Testis (tissue), 2 donors: ENCODE measurements at regions not wholly inside any gene's neighbourhood (a gene's known extent, or its start where the extent isn't known, plus 50 kb on each side); places are given as distances from the start of the nearest gene placed in this dataset.
"Not testable (repeated sequence)": the region's sequence is repeated elsewhere in the genome, so short reads cannot be mapped to it uniquely, and the experiment has no call there.

ENCODE experiments used
- DNase-seq: peaks from one replicate; pipeline ENCODE4 v3.0.0-alpha.2; 2019
- H3K27ac ChIP-seq, 2 donors: fragments of 200-600 bp; sonication (generic); one replicate each; pipeline ENCODE4 v1.5.1; 2019
- H3K27me3 ChIP-seq: fragments of 200-600 bp; sonication (generic); one replicate; pipeline ENCODE4 v1.5.1; 2019
- H3K36me3 ChIP-seq: fragments of 200-600 bp; sonication (generic); one replicate; pipeline ENCODE4 v1.5.1; 2017; ENCODE audit warnings: low read depth; ENCODE audit errors: missing control alignments
- H3K4me1 ChIP-seq: fragments of 200-600 bp; sonication (generic); one replicate; pipeline ENCODE4 v1.5.1; 2019
- H3K4me3 ChIP-seq, 2 donors: fragments of 200-600 bp; sonication (generic); one replicate each; pipeline ENCODE4 v1.5.1; 2017 to 2019
- H3K9me3 ChIP-seq: fragments of 200-600 bp; sonication (generic); one replicate; pipeline ENCODE4 v1.5.1; 2017
- POLR2A ChIP-seq: fragments of 450-650 bp; IDR thresholded peaks from one replicate; pipeline ENCODE4 v1.6.1; 2017; ENCODE audit warnings: antibody characterized with exemption, mild to moderate bottlenecking, moderate library complexity
- WGBS, 2 donors: methylation state at CpG; one replicate each; pipeline ENCODE4 v1.1.5; 2018; 5-methylcytosine and 5-hydroxymethylcytosine counted together
- intact Hi-C: fragments of 100-400 bp; cut with DNase I; formaldehyde crosslinking; loops from one replicate; pipeline ENCODE4 v1.15.1; 2023; ENCODE audit warnings: low total_unique reads
- TF ChIP-seq, protein P1 (sequence below), 3 experiments: fragments of 450-650 bp in 2 of 3; fragments of 200-600 bp in 1 of 3; sonication (generic) in 1 of 3; IDR thresholded peaks; one replicate each; pipeline ENCODE4 v1.5.1; 2016 to 2019; ENCODE audit warnings: antibody characterized with exemption in 3 of 3, mild to moderate bottlenecking in 2 of 3, moderate library complexity in 1 of 3

DNA sequence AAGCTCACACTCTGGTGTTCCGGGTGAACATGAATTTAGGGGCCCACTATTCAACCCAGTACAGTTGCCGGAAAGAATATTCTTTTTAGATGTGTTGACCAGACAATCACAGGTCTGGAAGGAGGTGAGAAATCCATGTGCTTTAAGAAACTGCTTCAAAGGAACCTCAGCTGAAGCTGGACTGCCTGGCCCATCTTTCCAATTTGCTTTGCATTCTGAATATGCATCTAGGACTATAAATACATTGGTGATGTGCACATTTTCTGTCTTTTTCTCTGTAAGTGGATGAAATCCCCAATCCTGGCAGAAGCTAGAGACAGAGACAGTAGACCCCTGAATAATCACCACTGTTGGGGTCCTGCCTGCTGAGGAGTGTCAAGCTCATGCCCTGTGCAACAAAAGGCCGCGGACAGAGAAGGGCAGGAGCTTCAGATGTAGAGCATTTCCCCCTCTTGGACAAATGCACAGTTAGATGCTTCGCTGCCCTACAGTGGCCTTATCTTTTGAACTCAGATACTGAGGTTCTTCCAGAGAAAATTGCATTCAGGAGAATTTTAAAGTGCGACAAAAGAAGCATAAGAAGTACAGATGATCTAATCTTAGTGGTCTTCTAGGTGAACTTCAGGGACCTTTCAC lies 368.3 kb downstream of the SFMBT2 start:
- DNase-seq = no peak
- intact Hi-C loops = no loop called here
- H3K4me1 ChIP-seq = no peaks in the 10 kb centered on the region

DNA sequence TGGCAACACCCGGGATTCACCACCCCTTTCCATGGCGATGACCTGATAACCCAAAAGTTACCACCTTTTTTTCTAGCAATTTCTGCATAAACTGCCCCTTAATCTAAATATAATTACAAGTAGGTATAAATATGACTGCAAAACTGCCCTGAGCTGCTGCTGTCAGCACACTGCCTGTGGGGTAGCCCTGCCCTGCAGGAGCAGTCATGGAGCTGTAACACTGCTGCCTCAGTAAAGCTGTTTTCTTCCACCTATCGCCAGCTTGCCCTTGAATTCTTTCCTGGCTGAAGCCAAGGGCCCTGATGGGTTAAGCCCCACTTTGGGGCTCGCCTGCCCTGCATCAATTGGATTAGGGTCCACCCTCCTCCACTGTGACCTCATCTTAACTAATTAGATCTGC lies 368.8 kb downstream of the SFMBT2 start:
- Histone ChIP-seq H3K4me1 (no peaks in the 10 kb centered on the region), H3K36me3 (no peaks in the 10 kb centered on the region), H3K9me3 (no peaks in the 10 kb centered on the region), H3K4me3 (no peak overlapping the region), H3K27me3 (no peaks in the 10 kb centered on the region), H3K27ac (no peak overlapping the region)
- 78 to 82% methylated on average over 4 of the region's 4 CpGs for WGBS, 2 donors
- no peak for DNase-seq
- intact Hi-C loops = no loop called here
- TF ChIP-seq POLR2A = no peak
- TF ChIP-seq, protein P1, sequence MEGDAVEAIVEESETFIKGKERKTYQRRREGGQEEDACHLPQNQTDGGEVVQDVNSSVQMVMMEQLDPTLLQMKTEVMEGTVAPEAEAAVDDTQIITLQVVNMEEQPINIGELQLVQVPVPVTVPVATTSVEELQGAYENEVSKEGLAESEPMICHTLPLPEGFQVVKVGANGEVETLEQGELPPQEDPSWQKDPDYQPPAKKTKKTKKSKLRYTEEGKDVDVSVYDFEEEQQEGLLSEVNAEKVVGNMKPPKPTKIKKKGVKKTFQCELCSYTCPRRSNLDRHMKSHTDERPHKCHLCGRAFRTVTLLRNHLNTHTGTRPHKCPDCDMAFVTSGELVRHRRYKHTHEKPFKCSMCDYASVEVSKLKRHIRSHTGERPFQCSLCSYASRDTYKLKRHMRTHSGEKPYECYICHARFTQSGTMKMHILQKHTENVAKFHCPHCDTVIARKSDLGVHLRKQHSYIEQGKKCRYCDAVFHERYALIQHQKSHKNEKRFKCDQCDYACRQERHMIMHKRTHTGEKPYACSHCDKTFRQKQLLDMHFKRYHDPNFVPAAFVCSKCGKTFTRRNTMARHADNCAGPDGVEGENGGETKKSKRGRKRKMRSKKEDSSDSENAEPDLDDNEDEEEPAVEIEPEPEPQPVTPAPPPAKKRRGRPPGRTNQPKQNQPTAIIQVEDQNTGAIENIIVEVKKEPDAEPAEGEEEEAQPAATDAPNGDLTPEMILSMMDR (IDR thresholded peaks at IDR 0.05) = no peak

More for the DNA sequence above, 368.3 kb downstream of the SFMBT2 start:
- no peak for TF ChIP-seq POLR2A
- TF ChIP-seq, protein P1 (IDR thresholded peaks at IDR 0.05) = no peak
- Histone ChIP-seq H3K27me3 (no peaks in the 10 kb centered on the region), H3K27ac (no peak overlapping the region), H3K4me3 (no peak overlapping the region), H3K9me3 (no peaks in the 10 kb centered on the region), H3K36me3 (no peaks in the 10 kb centered on the region)
- 89 to 93% methylated on average over 6 of the region's 6 CpGs for WGBS, 2 donors

DNA sequence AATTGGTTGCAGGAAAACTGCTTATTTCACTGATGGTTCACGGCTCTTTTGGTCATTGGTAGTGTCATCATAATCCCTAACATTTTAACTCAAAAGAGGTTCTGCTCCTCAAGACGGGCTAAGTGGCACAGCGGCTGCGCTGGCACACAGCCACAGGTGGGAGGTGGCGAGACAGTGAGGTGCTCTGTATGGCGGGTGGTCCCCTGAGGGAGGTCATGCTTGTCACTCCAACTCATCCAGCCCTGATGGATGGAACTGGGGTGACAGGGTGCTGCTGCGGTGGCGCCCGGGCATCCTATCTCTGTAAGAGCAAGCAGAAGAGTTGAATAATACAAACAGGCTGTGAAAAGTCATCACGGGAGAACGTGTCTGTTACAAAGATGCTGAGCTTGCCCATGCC lies 370.2 kb downstream of the SFMBT2 start:
- 72 to 84% methylated on average over 9 to 11 of the region's 11 CpGs for WGBS, 2 donors

DNA sequence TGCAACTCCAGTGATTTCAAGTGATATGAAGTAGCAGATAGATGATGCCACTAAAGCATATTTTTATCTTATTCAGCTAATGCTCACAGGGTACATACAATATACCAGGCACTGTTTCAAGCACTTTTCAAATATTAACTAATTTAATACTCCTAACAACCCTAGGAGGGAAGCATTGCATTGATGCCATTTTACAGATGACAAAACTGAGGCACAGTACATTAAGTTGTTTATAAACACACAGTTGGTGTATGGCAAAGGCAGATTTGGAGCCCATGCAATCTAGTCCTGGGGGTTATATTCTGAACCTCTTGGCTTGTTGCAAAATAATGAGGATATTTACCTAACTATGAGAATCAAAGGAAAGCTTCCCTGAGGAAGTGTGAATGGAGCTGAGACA lies 371.0 kb downstream of the SFMBT2 start:
- H3K36me3 ChIP-seq = no peaks in the 10 kb centered on the region
- H3K4me1 ChIP-seq = no peaks in the 10 kb centered on the region
- intact Hi-C loops = no loop called here

More for the DNA sequence above, 370.2 kb downstream of the SFMBT2 start:
- TF ChIP-seq, protein P1 (IDR thresholded peaks at IDR 0.05) = no peak
- no peak for TF ChIP-seq POLR2A
- Histone ChIP-seq H3K27ac (no peak overlapping the region), H3K4me3 (no peak overlapping the region), H3K36me3 (no peaks in the 10 kb centered on the region), H3K9me3 (no peaks in the 10 kb centered on the region), H3K27me3 (no peaks in the 10 kb centered on the region), H3K4me1 (no peaks in the 10 kb centered on the region)
- no peak for DNase-seq
- intact Hi-C loops = no loop called here

DNA sequence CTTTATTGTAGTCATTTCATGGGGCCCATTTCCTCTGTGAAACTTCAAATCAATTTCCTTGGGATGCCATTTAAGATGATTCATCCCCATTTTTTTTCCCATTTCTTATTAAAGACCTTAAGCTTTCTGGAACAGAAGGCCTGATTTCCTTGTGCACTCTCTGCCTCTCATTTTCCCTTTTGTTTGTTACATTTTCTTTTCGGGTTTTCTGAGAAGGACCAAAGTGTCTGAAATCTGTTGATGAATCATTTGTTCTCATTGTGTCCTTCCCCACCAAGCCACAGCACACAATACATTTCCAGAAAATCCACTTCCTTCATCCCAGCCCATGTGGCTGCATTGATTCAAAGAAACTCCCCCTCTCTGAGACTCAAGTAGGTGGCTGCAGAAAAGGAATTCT lies 372.4 kb downstream of the SFMBT2 start:
- no peaks in the 10 kb centered on the region for H3K36me3 ChIP-seq
- H3K27ac ChIP-seq = no peak overlapping the region
- H3K4me1 ChIP-seq = no peaks in the 10 kb centered on the region
- no peak for DNase-seq
- H3K27me3 ChIP-seq = no peaks in the 10 kb centered on the region
- no peaks in the 10 kb centered on the region for H3K9me3 ChIP-seq
- no peak overlapping the region for H3K4me3 ChIP-seq
- intact Hi-C loops = no loop called here
- WGBS, 2 donors = 70 to 90% methylated on average over 1 of the region's 1 CpG
- TF ChIP-seq, protein P1 (IDR thresholded peaks at IDR 0.05) = no peak
- TF ChIP-seq POLR2A = no peak

More for the DNA sequence above, 371.0 kb downstream of the SFMBT2 start:
- no peaks in the 10 kb centered on the region for H3K9me3 ChIP-seq
- H3K27ac ChIP-seq = no peak overlapping the region
- no peak for TF ChIP-seq POLR2A
- TF ChIP-seq, protein P1 (IDR thresholded peaks at IDR 0.05) = no peak
- no peaks in the 10 kb centered on the region for H3K27me3 ChIP-seq
- H3K4me3 ChIP-seq = no peak overlapping the region
- no peak for DNase-seq

DNA sequence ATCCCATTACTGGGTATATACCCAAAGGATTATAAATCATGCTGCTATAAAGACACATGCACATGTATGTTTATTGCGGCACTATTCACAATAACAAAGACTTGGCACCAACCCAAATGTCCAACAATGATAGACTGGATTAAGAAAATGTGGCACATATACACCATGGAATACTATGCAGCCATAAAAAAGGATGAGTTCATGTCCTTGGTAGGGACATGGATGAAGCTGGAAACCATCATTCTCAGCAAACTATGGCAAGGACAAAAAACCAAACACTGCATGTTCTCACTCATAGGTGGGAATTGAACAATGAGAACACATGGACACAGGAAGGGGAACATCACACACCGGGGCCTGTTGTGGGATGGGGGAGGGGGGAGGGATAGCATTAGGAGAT lies 373.4 kb downstream of the SFMBT2 start:
- H3K27me3 ChIP-seq, H3K36me3 ChIP-seq, H3K4me3 ChIP-seq, H3K27ac ChIP-seq, intact Hi-C loops, H3K4me1 ChIP-seq, DNase-seq, H3K9me3 ChIP-seq: not testable (repeated sequence)
- 73 to 87% methylated on average over 2 of the region's 2 CpGs for WGBS, 2 donors
